Ovary (tissue), 7 donors: ENCODE measurements at regions not wholly inside any gene's neighbourhood (a gene's known extent, or its start where the extent isn't known, plus 50 kb on each side); places are given as distances from the start of the nearest gene placed in this dataset.

Source experiments
- DNase-seq, 5 donors: peaks; one replicate each; pipeline ENCODE4 v3.0.0-alpha.2; 2019 to 2020
- H3K27ac ChIP-seq, 2 donors: fragments of 200-600 bp; one replicate each; pipeline versions ENCODE4 v1.5.1 to v1.8.0; 2019 to 2022
- H3K27me3 ChIP-seq: fragments of 200-600 bp; one replicate; pipeline ENCODE4 v1.8.0; 2022
- H3K36me3 ChIP-seq: fragments of 200-600 bp; sonication (generic); one replicate; pipeline ENCODE4 v1.5.1; 2019
- H3K4me1 ChIP-seq: one replicate; pipeline ENCODE4 v1.8.1; 2013; ENCODE audit warnings: mild to moderate bottlenecking, moderate library complexity; ENCODE audit not compliant: insufficient read depth
- H3K4me3 ChIP-seq: fragments of 200-600 bp; sonication (generic); one replicate; pipeline ENCODE4 v1.5.1; 2017
- H3K9me3 ChIP-seq, 2 donors: fragments of 200-600 bp in 1 of 2; sonication (generic) in 1 of 2; one replicate each; pipeline versions ENCODE4 v1.5.1 to v1.8.1; 2013 to 2019; ENCODE audit warnings: mild to moderate bottlenecking in 1 of 2, moderate library complexity in 1 of 2
- CTCF ChIP-seq, 3 donors: fragments of 450-650 bp in 2 of 3; fragments of 200-600 bp in 1 of 3; IDR thresholded peaks; one replicate each; pipeline versions ENCODE4 v1.5.1 to v1.8.0; 2016 to 2022; ENCODE audit warnings: antibody characterized with exemption in 3 of 3, mild to moderate bottlenecking in 1 of 3
- EP300 ChIP-seq: sonication (generic); formaldehyde crosslinking; IDR thresholded peaks from one replicate; pipeline ENCODE4 v1.6.1; 2017; ENCODE audit warnings: antibody characterized with exemption
- POLR2A ChIP-seq: fragments of 450-650 bp; IDR thresholded peaks from one replicate; pipeline ENCODE4 v1.6.1; 2017; ENCODE audit warnings: antibody characterized with exemption, mild to moderate bottlenecking, moderate library complexity
- WGBS, 3 donors: extraction: QIAGEN DNeasy Blood & Tissue Kit in 1 of 3; methylation state at CpG; one replicate each; pipeline versions ENCODE4 v1.1.5 to v1.1.7; 2013 to 2017; 5-methylcytosine and 5-hydroxymethylcytosine counted together
- intact Hi-C, 4 donors: fragments of 100-400 bp; cut with DNase I; formaldehyde crosslinking; loops; one replicate each; pipeline versions ENCODE4 v1.11.0 to v1.15.1; 2022 to 2023
- donor health status: DM: no; HTN: no; CAD: no; lungs with moderate emphysema.
- donor health status: DM: no; HTN: no; CAD: no.
- donor health status: Bipolar disorder and iron deficiency.
- donor health status: DM: no; HTN: no; CAD: no.
- donor health status: DM: yes; HTN: yes; CAD: no.

GRCh38 chr16:9539346-9539745, 447.9 kb downstream of the HAPSTR1 start:
- H3K27ac ChIP-seq = no peak overlapping the region
- H3K36me3 ChIP-seq = no peaks in the 10 kb centered on the region
- WGBS, 3 donors = 90 to 100% (median 96%) methylated on average over 1 of the region's 1 CpG
- H3K4me1 ChIP-seq = no peaks in the 10 kb centered on the region
- intact Hi-C loops = no loop called here
- H3K27me3 ChIP-seq = no peaks in the 10 kb centered on the region
- no peak for TF ChIP-seq POLR2A
- no peak for TF ChIP-seq EP300
- TF ChIP-seq CTCF (IDR thresholded peaks at IDR 0.05) = no peak
- H3K4me3 ChIP-seq = no peak overlapping the region
- DNase-seq = no peak
- H3K9me3 ChIP-seq = no peaks in the 10 kb centered on the region

GRCh38 chr16:9541723-9542122, 450.3 kb downstream of the HAPSTR1 start:
- 4 to 25% (median 6%) methylated on average over 5 of the region's 5 CpGs for WGBS, 3 donors
- no peaks in the 10 kb centered on the region for H3K4me1 ChIP-seq
- no peaks in the 10 kb centered on the region for H3K27me3 ChIP-seq
- no peak overlapping the region for H3K27ac ChIP-seq
- no peaks in the 10 kb centered on the region for H3K9me3 ChIP-seq
- no peak for DNase-seq
- no peak overlapping the region for H3K4me3 ChIP-seq
- intact Hi-C loops = no loop called here
- TF ChIP-seq CTCF (IDR thresholded peaks at IDR 0.05) = no peak
- TF ChIP-seq EP300 = no peak
- no peak for TF ChIP-seq POLR2A
- no peaks in the 10 kb centered on the region for H3K36me3 ChIP-seq

- Histone ChIP-seq H3K9me3 (no peaks in the 10 kb centered on the region), H3K36me3 (no peaks in the 10 kb centered on the region), H3K4me1 (no peaks in the 10 kb centered on the region), H3K4me3 (no peak overlapping the region), H3K27ac (no peak overlapping the region), H3K27me3 (no peaks in the 10 kb centered on the region)
- 37 to 47% (median 44%) methylated on average over 8 of the region's 8 CpGs for WGBS, 3 donors
- TF ChIP-seq EP300 = no peak
- TF ChIP-seq CTCF (IDR thresholded peaks at IDR 0.05) = no peak
- TF ChIP-seq POLR2A = no peak
- DNase-seq = no peak
- intact Hi-C loops = no loop called here
Observed at GRCh38 chr16:9542165-9542755, 450.8 kb downstream of the HAPSTR1 start.

- H3K4me3 ChIP-seq = no peak overlapping the region
- DNase-seq = no peak
- H3K36me3 ChIP-seq = no peaks in the 10 kb centered on the region
- no peaks in the 10 kb centered on the region for H3K27me3 ChIP-seq
- no peaks in the 10 kb centered on the region for H3K4me1 ChIP-seq
- WGBS, 3 donors = 54 to 59% (median 55%) methylated on average over 7 of the region's 7 CpGs
- no peak overlapping the region for H3K27ac ChIP-seq
- no peak for TF ChIP-seq POLR2A
- no peak for TF ChIP-seq CTCF (IDR thresholded peaks at IDR 0.05)
- no peak for TF ChIP-seq EP300
- intact Hi-C loops = no loop called here
- H3K9me3 ChIP-seq = no peaks in the 10 kb centered on the region
Observed at GRCh38 chr16:9545522-9546437, 454.3 kb downstream of the HAPSTR1 start.
